PFSK-1 (cell line): ENCODE measurements at regions not wholly inside any gene's neighbourhood (a gene's known extent, or its start where the extent isn't known, plus 50 kb on each side); places are given as distances from the start of the nearest gene placed in this dataset.

Source experiments
- FOXP2 ChIP-seq: optimal IDR thresholded peaks from 2 replicates; pipeline ENCODE3; 2011; ENCODE audit warnings: borderline replicate concordance, control low read depth, inconsistent platforms; ENCODE audit not compliant: insufficient read depth; ENCODE audit errors: extremely low read length, extremely low read depth
- POLR2AphosphoS5 ChIP-seq: IDR thresholded peaks from 2 replicates; pipeline ENCODE4 v1.6.1; 2012; ENCODE audit warnings: low read depth, mild to moderate bottlenecking, control low read depth, low read length, moderate library complexity
- REST ChIP-seq, 2 experiments: IDR thresholded peaks; 2 replicates each; pipeline versions ENCODE4 v1.6.1 to v1.8.0; 2011 to 2012; ENCODE audit warnings: low read depth in 2 of 2, low read length in 2 of 2, control low read depth in 1 of 2, inconsistent platforms in 1 of 2, mild to moderate bottlenecking in 1 of 2, moderate library complexity in 1 of 2; ENCODE audit not compliant: insufficient read depth in 1 of 2
- SIN3A ChIP-seq: IDR thresholded peaks from 2 replicates; pipeline ENCODE4 v1.6.1; 2012; ENCODE audit warnings: mild to moderate bottlenecking, low read length, moderate library complexity, borderline replicate concordance; ENCODE audit not compliant: insufficient read depth
- TAF1 ChIP-seq: IDR thresholded peaks from 2 replicates; pipeline ENCODE4 v1.6.1; 2012; ENCODE audit warnings: low read length, control low read depth, borderline replicate concordance; ENCODE audit not compliant: insufficient read depth

- TF ChIP-seq SIN3A = no peak
- no peak for TF ChIP-seq TAF1
- TF ChIP-seq REST (IDR thresholded peaks at IDR 0.05; ENCODE audit: insufficient read depth in 1 of 2, low read depth in 2 of 2, low read length in 2 of 2) = no peak
- no peak for TF ChIP-seq POLR2AphosphoS5
- TF ChIP-seq FOXP2 = no peak
Measured at GRCh38 chr4:114281164-114281960, 301.9 kb upstream of the ARSJ start.

- no peak for TF ChIP-seq POLR2AphosphoS5
- TF ChIP-seq TAF1 = no peak
- TF ChIP-seq FOXP2 = no peak
- TF ChIP-seq SIN3A = no peak
- no peak for TF ChIP-seq REST (IDR thresholded peaks at IDR 0.05; ENCODE audit: insufficient read depth in 1 of 2, low read depth in 2 of 2, low read length in 2 of 2)
Measured at GRCh38 chr4:114282937-114283336, 303.5 kb upstream of the ARSJ start.

GRCh38 chr4:114284629-114285028, 305.2 kb upstream of the ARSJ start:
- TF ChIP-seq TAF1 (no peak), FOXP2 (no peak), REST (IDR thresholded peaks at IDR 0.05; ENCODE audit: insufficient read depth in 1 of 2, low read depth in 2 of 2, low read length in 2 of 2) (no peak), SIN3A (no peak), POLR2AphosphoS5 (no peak)

GRCh38 chr4:114286262-114286810, 306.9 kb upstream of the ARSJ start:
- TF ChIP-seq FOXP2 = no peak
- TF ChIP-seq POLR2AphosphoS5 = no peak
- TF ChIP-seq SIN3A = no peak
- no peak for TF ChIP-seq REST (IDR thresholded peaks at IDR 0.05; ENCODE audit: insufficient read depth in 1 of 2, low read depth in 2 of 2, low read length in 2 of 2)
- no peak for TF ChIP-seq TAF1
